IgD-negative memory B cell (primary cell): ENCODE measurements at regions not wholly inside any gene's neighbourhood (a gene's known extent, or its start where the extent isn't known, plus 50 kb on each side); places are given as distances from the start of the nearest gene placed in this dataset.
"Not testable (repeated sequence)": the region's sequence is repeated elsewhere in the genome, so short reads cannot be mapped to it uniquely, and the experiment has no call there.

ENCODE experiments used
- H3K27ac Mint-ChIP-seq, 3 donors: one replicate each; pipeline ENCODE4 v1.8.0; 2020 to 2022; ENCODE audit warnings: mild to moderate bottlenecking in 3 of 3, mixed read lengths in 3 of 3, moderate library complexity in 1 of 3
- H3K27me3 Mint-ChIP-seq: one replicate; pipeline ENCODE4 v1.8.0; 2021; ENCODE audit warnings: mixed read lengths
- H3K36me3 Mint-ChIP-seq: one replicate; pipeline ENCODE4 v1.8.0; 2020; ENCODE audit warnings: mild to moderate bottlenecking, mixed read lengths
- H3K4me1 Mint-ChIP-seq, 3 donors: one replicate each; pipeline ENCODE4 v1.8.0; 2020 to 2022; ENCODE audit warnings: mixed read lengths in 3 of 3, mild to moderate bottlenecking in 1 of 3
- H3K4me3 Mint-ChIP-seq, 4 donors: one replicate each; pipeline ENCODE4 v1.8.0; 2020 to 2022; ENCODE audit warnings: mild to moderate bottlenecking in 4 of 4, mixed read lengths in 4 of 4, moderate library complexity in 3 of 4
- H3K9me3 Mint-ChIP-seq, 3 donors: one replicate each; pipeline ENCODE4 v1.8.0; 2020 to 2021; ENCODE audit warnings: mixed read lengths in 3 of 3, mild to moderate bottlenecking in 1 of 3

- H3K36me3 Mint-ChIP-seq: no peaks in the 10 kb centered on the region
- H3K4me1 Mint-ChIP-seq: no peaks in the 10 kb centered on the region
- H3K9me3 Mint-ChIP-seq: peaks cover under 1 to 9% (median 7%) of the 10 kb centered on the region in 3 donors
- H3K4me3 Mint-ChIP-seq: no peak overlapping the region
- H3K27ac Mint-ChIP-seq: no peak overlapping the region
- no peaks in the 10 kb centered on the region for H3K27me3 Mint-ChIP-seq
These were observed 837.8 kb upstream of the CDH6 start for GRCh38 chr5:30355675-30356074.

DNA sequence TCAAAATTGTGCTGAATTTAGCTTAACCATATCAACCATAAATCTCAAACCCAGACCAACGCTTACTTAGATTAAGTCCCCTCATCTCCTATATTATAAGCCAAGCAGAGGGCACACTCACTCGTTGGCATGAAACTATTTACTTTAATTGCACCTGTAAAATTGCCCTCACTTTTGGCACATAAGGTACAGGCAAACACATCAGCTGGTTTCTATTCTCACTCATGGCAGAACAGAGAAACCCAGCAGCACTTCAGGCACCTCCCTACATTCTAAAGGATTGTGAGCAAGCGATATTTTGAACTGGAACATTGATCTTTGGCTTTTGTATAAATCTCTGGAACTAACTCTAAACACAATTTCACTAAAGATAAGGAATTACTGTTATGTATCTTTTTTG lies 845.6 kb upstream of the CDH6 start:
- H3K27ac Mint-ChIP-seq: no peak overlapping the region
- peaks cover 0 to 8% (median 2%) of the 10 kb centered on the region in 3 donors for H3K9me3 Mint-ChIP-seq
- no peaks in the 10 kb centered on the region for H3K36me3 Mint-ChIP-seq
- no peaks in the 10 kb centered on the region for H3K27me3 Mint-ChIP-seq
- H3K4me1 Mint-ChIP-seq: peaks cover 0 to 1% (median 0%) of the 10 kb centered on the region in 3 donors
- no peak overlapping the region for H3K4me3 Mint-ChIP-seq

DNA sequence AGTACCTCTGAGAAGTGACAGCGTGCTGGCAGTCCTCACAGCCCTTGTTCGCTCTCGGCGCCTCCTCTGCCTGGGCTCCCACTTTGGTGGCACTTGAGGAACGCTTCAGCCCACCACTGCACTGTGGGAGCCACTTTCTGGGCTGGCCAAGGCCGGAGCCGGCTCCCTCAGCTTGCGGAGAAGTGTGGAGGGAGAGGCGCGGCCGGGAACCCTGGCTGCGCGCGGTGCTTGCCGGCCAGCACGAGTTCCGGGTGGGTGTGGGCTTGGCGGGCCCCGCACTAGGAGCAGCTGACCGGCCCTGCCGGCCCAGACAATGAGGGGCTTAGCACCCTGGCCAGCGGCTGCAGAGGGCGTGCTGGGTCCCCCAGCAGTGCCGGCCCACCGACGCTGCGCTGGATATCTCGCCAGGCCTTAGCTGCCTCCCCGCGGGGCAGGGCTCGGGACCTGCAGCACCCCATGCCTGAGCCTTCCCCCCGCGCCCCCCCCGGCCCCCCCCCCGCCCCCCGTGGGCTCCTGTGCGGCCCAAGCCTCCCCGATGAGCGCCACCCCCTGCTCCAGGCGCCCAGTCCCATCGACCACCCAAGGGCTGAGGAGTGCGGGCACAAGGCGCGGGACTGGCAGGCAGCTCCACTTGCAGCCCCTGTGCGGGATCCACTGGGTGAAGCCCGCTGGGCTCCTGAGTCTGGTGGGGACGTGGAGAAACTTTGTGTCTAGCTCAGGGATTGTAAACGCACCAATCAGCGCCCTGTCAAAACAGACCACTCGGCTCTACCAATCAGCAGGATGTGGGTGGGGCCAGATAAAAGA lies 847.7 kb upstream of the CDH6 start:
- H3K36me3 Mint-ChIP-seq, H3K4me1 Mint-ChIP-seq, H3K4me3 Mint-ChIP-seq, H3K27ac Mint-ChIP-seq, H3K27me3 Mint-ChIP-seq: not testable (repeated sequence)
- peaks cover 0 to 14% (median 2%) of the 10 kb centered on the region in 3 donors for H3K9me3 Mint-ChIP-seq

- Mint-ChIP-seq H3K4me1 (peaks cover 0 to 1% (median 0%) of the 10 kb centered on the region in 3 donors), H3K27me3 (no peaks in the 10 kb centered on the region), H3K36me3 (no peaks in the 10 kb centered on the region), H3K4me3 (no peak overlapping the region), H3K9me3 (peaks cover 0 to 11% (median 2%) of the 10 kb centered on the region in 3 donors), H3K27ac (no peak overlapping the region)
These were observed 849.8 kb upstream of the CDH6 start for GRCh38 chr5:30343707-30344106.

- Mint-ChIP-seq H3K36me3 (no peaks in the 10 kb centered on the region), H3K27ac (no peak overlapping the region), H3K4me1 (peaks cover 0 to 1% (median 0%) of the 10 kb centered on the region in 3 donors), H3K4me3 (no peak overlapping the region), H3K27me3 (no peaks in the 10 kb centered on the region), H3K9me3 (peaks cover 0 to 6% (median 2%) of the 10 kb centered on the region in 3 donors)
These were observed 852.0 kb upstream of the CDH6 start for GRCh38 chr5:30341466-30341865.

- Mint-ChIP-seq H3K27ac (peak overlapping the region in 1 of 3 donors; percentile 60), H3K9me3 (peaks cover 2 to 6% (median 5%) of the 10 kb centered on the region in 3 donors), H3K4me3 (no peak overlapping the region), H3K36me3 (no peaks in the 10 kb centered on the region), H3K27me3 (no peaks in the 10 kb centered on the region), H3K4me1 (no peaks in the 10 kb centered on the region)
These were observed 856.4 kb upstream of the CDH6 start for GRCh38 chr5:30337084-30337573.

DNA sequence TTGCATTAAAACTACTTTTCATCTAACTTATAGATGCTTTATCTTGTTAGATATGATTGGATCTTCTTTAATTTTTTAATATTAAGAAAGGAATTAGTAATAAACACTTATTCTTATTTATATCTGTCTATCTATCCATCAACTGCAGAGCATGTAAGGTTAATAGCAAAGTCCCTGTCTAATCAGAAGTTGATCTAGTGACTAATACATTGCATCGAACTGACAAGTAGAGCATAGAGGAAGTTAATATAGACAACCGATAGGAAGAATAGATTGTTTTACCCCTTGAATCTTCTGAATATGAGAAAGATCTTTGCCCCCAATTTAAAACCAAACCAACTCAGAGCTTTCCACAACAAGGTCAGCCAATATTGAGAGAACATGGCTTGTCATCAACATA lies 862.0 kb upstream of the CDH6 start:
- Mint-ChIP-seq H3K4me3 (no peak overlapping the region), H3K4me1 (no peaks in the 10 kb centered on the region), H3K9me3 (peaks cover 0 to 5% (median 4%) of the 10 kb centered on the region in 3 donors), H3K36me3 (no peaks in the 10 kb centered on the region), H3K27me3 (no peaks in the 10 kb centered on the region), H3K27ac (no peak overlapping the region)

GRCh38 chr5:30325795-30326194 lies 867.7 kb upstream of the CDH6 start:
- Mint-ChIP-seq H3K4me1 (no peaks in the 10 kb centered on the region), H3K9me3 (peaks cover 3 to 7% (median 4%) of the 10 kb centered on the region in 3 donors), H3K27ac (no peak overlapping the region), H3K4me3 (no peak overlapping the region), H3K36me3 (no peaks in the 10 kb centered on the region), H3K27me3 (no peaks in the 10 kb centered on the region)

GRCh38 chr5:30324083-30324482 lies 869.4 kb upstream of the CDH6 start:
- H3K9me3 Mint-ChIP-seq: peaks cover 3 to 7% (median 6%) of the 10 kb centered on the region in 3 donors
- H3K27ac Mint-ChIP-seq: no peak overlapping the region
- no peaks in the 10 kb centered on the region for H3K4me1 Mint-ChIP-seq
- H3K4me3 Mint-ChIP-seq: no peak overlapping the region
- no peaks in the 10 kb centered on the region for H3K36me3 Mint-ChIP-seq
- H3K27me3 Mint-ChIP-seq: no peaks in the 10 kb centered on the region

GRCh38 chr5:30287890-30288289 lies 905.6 kb upstream of the CDH6 start:
- H3K4me1 Mint-ChIP-seq: no peaks in the 10 kb centered on the region
- H3K4me3 Mint-ChIP-seq: no peak overlapping the region
- no peaks in the 10 kb centered on the region for H3K36me3 Mint-ChIP-seq
- H3K27ac Mint-ChIP-seq: no peak overlapping the region
- H3K27me3 Mint-ChIP-seq: no peaks in the 10 kb centered on the region
- H3K9me3 Mint-ChIP-seq: peaks cover 0 to 10% (median 3%) of the 10 kb centered on the region in 3 donors

- Mint-ChIP-seq H3K27me3 (no peaks in the 10 kb centered on the region), H3K36me3 (no peaks in the 10 kb centered on the region)
These were observed 914.2 kb upstream of the CDH6 start for GRCh38 chr5:30279237-30279636.

GRCh38 chr5:30267026-30267425 lies 926.5 kb upstream of the CDH6 start:
- Mint-ChIP-seq H3K27ac (no peak overlapping the region), H3K36me3 (peaks cover 1% of the 10 kb centered on the region), H3K9me3 (peaks cover 4 to 15% (median 4%) of the 10 kb centered on the region in 3 donors), H3K4me3 (no peak overlapping the region), H3K4me1 (no peaks in the 10 kb centered on the region), H3K27me3 (no peaks in the 10 kb centered on the region)

More at GRCh38 chr5:30279237-30279636, 914.2 kb upstream of the CDH6 start:
- Mint-ChIP-seq H3K27ac (no peak overlapping the region), H3K4me3 (no peak overlapping the region), H3K4me1 (no peaks in the 10 kb centered on the region), H3K9me3 (peaks cover 0 to 13% (median 13%) of the 10 kb centered on the region in 3 donors)

- Mint-ChIP-seq H3K4me3 (no peak overlapping the region), H3K27ac (no peak overlapping the region), H3K4me1 (no peaks in the 10 kb centered on the region), H3K27me3 (no peaks in the 10 kb centered on the region), H3K36me3 (no peaks in the 10 kb centered on the region), H3K9me3 (peaks cover 3 to 6% (median 5%) of the 10 kb centered on the region in 3 donors)
These were observed 954.0 kb upstream of the CDH6 start for GRCh38 chr5:30239331-30240022.

DNA sequence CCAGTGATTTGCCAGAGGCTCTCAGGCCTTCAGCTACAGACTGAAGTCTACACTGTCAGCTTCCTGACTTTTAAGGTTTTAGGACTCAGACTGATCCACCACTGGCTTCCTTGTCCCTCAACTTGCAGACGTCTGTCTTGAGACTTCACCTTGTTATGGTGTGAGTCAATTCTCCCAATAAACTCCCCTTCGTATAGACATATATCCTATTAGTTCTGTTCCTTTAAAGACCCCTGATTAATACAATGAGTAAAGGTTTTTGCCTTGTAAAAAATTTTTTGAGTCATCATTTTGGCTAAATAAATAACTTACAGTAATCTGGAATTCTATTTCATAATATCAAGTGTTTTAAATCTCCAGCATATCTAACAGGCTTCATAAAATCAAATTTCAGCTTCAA lies 956.3 kb upstream of the CDH6 start:
- no peaks in the 10 kb centered on the region for H3K27me3 Mint-ChIP-seq
- H3K36me3 Mint-ChIP-seq: no peaks in the 10 kb centered on the region
- H3K4me3 Mint-ChIP-seq: no peak overlapping the region
- peaks cover under 1 to 8% (median 2%) of the 10 kb centered on the region in 3 donors for H3K9me3 Mint-ChIP-seq
- no peak overlapping the region for H3K27ac Mint-ChIP-seq
- H3K4me1 Mint-ChIP-seq: no peaks in the 10 kb centered on the region

GRCh38 chr5:30209755-30210154 lies 983.7 kb upstream of the CDH6 start:
- H3K36me3 Mint-ChIP-seq: no peaks in the 10 kb centered on the region
- H3K9me3 Mint-ChIP-seq: peaks cover 4 to 25% (median 5%) of the 10 kb centered on the region in 3 donors
- H3K4me3 Mint-ChIP-seq: no peak overlapping the region
- H3K27me3 Mint-ChIP-seq: no peaks in the 10 kb centered on the region
- no peak overlapping the region for H3K27ac Mint-ChIP-seq
- no peaks in the 10 kb centered on the region for H3K4me1 Mint-ChIP-seq
